GM19043 (cell line): ENCODE measurements at regions not wholly inside any gene's neighbourhood (a gene's known extent, or its start where the extent isn't known, plus 50 kb on each side); places are given as distances from the start of the nearest gene placed in this dataset.

Experiments
- ATAC-seq: cut with Tn5 transposase; IDR thresholded peaks from one replicate; pipeline ENCODE4 v1.9.1; 2021; ENCODE audit warnings: low read depth; ENCODE audit not compliant: unreplicated experiment

GRCh38 chr4:62222121-62222520 lies 1022.0 kb downstream of the ADGRL3 start:
- ATAC-seq: no peak

GRCh38 chr4:62210486-62210885 lies 1010.4 kb downstream of the ADGRL3 start:
- ATAC-seq: no peak

GRCh38 chr4:62209757-62210485 lies 1009.8 kb downstream of the ADGRL3 start:
- ATAC-seq: no peak

GRCh38 chr4:62208921-62209320 lies 1008.8 kb downstream of the ADGRL3 start:
- no peak for ATAC-seq

- no peak for ATAC-seq
Measured at GRCh38 chr4:62204136-62204535, 1004.0 kb downstream of the ADGRL3 start.

GRCh38 chr4:62199291-62199810 lies 999.2 kb downstream of the ADGRL3 start:
- ATAC-seq: no peak

GRCh38 chr4:62196338-62196737 lies 996.2 kb downstream of the ADGRL3 start:
- no peak for ATAC-seq

- ATAC-seq: no peak
Measured at GRCh38 chr4:62194342-62194741, 994.2 kb downstream of the ADGRL3 start.

GRCh38 chr4:62193761-62194160 lies 993.6 kb downstream of the ADGRL3 start:
- no peak for ATAC-seq

GRCh38 chr4:62191451-62192240 lies 991.5 kb downstream of the ADGRL3 start:
- ATAC-seq: no peak

GRCh38 chr4:62170235-62170634 lies 970.1 kb downstream of the ADGRL3 start:
- ATAC-seq: no peak

GRCh38 chr4:62168681-62169080 lies 968.6 kb downstream of the ADGRL3 start:
- no peak for ATAC-seq

- ATAC-seq: no peak
Measured at GRCh38 chr4:62162606-62163005, 962.5 kb downstream of the ADGRL3 start.

- ATAC-seq: no peak
Measured at GRCh38 chr4:62161446-62161845, 961.3 kb downstream of the ADGRL3 start.

GRCh38 chr4:62159876-62160275 lies 959.8 kb downstream of the ADGRL3 start:
- no peak for ATAC-seq

GRCh38 chr4:62159306-62159705 lies 959.2 kb downstream of the ADGRL3 start:
- no peak for ATAC-seq

- ATAC-seq: no peak
Measured at GRCh38 chr4:62156205-62156604, 956.1 kb downstream of the ADGRL3 start.

GRCh38 chr4:62145276-62145675 lies 945.1 kb downstream of the ADGRL3 start:
- ATAC-seq: no peak

- ATAC-seq: no peak
Measured at GRCh38 chr4:62144431-62144830, 944.3 kb downstream of the ADGRL3 start.

- ATAC-seq: no peak
Measured at GRCh38 chr4:62135565-62136156, 935.5 kb downstream of the ADGRL3 start.

- ATAC-seq: no peak
Measured at GRCh38 chr4:62133977-62134376, 933.9 kb downstream of the ADGRL3 start.
